Hematopoietic multipotent progenitor cell treated with erythropoietin and hydrocortisone succinate and interleukin-3 and kit ligand, for 15 days (in vitro differentiated cells): ENCODE measurements at regions not wholly inside any gene's neighbourhood (a gene's known extent, or its start where the extent isn't known, plus 50 kb on each side); places are given as distances from the start of the nearest gene placed in this dataset.

Experiments
- DNase-seq: peaks from one replicate; pipeline ENCODE4 v3.0.0-alpha.2; 2015; ENCODE audit warnings: low spot score

DNA sequence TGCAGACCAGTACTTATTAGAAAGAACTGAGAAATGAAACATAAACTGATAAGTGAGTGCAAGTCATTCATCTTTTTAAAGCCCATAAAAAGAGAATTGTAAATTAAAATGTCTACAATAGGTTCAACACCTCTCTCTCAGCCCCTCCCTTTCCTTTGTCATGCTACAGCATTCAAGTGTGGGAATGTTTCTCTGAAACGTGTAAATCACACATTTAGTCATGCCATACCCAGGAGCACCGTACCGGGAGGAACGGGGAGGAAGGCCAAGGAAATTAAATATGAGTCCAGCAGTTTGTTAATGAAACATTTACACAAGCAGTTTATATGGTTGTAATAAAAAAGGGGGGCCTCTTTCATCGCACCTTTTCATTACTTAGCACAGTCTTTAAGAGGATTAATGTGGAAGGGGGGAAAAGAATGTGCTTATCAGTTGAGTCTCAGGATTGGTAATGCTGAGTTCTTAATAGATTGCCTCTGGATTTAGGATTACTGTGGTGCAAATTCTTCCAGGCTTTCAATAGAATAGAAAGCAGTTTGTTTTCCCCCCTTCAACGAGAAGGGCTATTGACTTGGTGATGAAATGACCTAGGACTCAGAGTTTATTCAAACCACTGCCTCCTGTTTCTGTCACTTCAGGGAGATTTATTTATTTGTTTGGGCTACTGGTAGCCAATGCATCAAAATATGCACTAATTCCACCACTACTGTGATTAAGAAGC, 176.0 kb upstream of the ZNF608 start:
- no peak for DNase-seq

DNA sequence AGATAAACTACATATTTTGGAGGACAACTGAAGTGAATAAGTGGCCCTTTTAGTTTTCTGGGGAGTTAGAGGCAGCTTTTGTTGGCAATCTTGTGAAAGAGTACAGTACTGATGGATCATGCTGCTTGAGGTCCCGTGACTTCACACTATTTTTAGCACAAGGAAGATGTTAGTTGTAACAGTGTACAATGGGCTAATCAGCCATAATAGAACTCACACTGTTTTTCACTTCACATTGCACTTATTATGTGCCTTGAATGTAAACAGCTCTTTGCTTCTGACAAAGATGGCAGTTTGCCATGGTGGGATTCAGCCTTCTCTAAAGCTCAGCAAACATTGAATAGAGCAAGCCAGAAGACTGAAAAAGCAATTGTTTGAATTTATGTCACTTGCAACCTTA, 176.7 kb upstream of the ZNF608 start:
- DNase-seq = no peak

GRCh38 chr5:124924729-124925128, 178.3 kb upstream of the ZNF608 start:
- no peak for DNase-seq

DNA sequence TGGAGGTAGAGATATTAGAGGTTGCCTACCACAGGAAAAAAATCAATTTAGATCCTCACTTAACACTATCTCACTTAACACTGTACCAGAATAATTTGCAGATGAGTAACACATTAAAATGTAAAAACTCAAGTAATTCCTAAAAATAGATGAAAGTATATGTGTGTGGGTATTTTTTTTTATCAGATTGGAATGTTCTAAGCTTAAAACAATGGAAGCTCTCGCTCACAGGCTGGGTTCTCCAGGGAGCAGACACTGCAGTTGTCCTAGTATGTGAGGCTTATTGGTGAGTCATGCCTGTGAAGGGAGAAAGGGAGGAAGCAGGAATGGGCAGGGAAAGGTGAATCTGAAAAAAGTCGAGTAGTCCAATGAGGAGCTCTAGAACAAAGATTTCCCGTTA, 181.3 kb upstream of the ZNF608 start:
- DNase-seq = no peak

DNA sequence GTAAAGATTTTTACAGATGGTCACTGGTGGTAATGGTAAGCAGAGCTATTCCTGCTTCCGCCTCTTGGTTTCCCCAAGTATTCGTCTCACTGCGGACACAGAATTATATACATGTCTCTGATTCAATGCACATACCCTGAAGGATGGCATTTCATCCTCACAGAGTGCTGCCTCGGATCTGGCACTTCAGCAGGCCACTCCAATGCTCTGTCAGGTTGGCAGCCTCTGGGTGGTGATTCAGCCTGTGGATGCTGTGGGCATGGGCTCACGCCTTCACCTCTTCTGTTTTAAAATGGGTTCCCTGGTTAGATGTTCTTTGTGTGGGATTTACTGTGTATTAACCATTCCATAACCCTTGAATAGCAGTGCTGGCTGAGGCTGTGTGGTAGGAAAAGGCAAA, 182.6 kb upstream of the ZNF608 start:
- DNase-seq = no peak

DNA sequence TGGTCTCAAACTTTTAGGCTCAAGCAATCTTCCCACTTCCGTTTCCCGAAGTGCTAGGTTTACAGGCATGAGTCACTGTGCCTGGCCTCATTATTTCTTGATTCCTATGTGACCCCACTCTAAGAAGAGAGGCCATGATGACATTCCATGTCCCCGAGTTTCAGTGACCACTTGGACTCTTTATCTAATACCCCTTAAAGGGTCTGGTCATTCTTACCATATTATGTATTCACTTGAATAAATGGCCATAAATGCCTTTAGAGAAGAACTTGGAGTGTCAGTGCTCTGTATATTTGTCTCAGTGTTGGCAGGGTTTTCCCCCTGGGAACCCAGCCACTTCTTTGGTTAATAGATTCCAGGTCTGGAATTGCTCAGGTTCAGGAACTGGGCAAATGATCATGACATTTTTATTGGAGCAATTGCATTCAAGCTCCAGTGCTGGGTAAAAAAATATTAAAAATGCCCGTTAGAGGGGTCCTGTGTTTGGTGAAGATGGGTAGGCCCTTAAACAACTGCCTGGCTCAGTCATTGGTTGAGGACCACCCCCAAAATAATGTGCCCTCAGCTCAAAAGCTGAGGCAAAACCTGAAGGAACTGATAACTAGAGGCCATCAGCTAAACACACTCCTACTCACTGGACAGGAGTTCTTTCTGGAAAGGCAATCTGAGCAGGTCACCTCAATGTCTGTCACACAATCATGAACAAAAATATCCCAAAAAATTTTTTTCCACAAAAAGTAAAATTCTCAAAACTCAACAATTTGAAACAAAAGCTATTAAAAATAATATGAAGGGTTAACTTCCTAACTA, 186.6 kb upstream of the ZNF608 start:
- no peak for DNase-seq

GRCh38 chr5:124935065-124935464, 188.6 kb upstream of the ZNF608 start:
- no peak for DNase-seq

- DNase-seq = no peak
Measured at GRCh38 chr5:124936626-124936933, 190.1 kb upstream of the ZNF608 start.

DNA sequence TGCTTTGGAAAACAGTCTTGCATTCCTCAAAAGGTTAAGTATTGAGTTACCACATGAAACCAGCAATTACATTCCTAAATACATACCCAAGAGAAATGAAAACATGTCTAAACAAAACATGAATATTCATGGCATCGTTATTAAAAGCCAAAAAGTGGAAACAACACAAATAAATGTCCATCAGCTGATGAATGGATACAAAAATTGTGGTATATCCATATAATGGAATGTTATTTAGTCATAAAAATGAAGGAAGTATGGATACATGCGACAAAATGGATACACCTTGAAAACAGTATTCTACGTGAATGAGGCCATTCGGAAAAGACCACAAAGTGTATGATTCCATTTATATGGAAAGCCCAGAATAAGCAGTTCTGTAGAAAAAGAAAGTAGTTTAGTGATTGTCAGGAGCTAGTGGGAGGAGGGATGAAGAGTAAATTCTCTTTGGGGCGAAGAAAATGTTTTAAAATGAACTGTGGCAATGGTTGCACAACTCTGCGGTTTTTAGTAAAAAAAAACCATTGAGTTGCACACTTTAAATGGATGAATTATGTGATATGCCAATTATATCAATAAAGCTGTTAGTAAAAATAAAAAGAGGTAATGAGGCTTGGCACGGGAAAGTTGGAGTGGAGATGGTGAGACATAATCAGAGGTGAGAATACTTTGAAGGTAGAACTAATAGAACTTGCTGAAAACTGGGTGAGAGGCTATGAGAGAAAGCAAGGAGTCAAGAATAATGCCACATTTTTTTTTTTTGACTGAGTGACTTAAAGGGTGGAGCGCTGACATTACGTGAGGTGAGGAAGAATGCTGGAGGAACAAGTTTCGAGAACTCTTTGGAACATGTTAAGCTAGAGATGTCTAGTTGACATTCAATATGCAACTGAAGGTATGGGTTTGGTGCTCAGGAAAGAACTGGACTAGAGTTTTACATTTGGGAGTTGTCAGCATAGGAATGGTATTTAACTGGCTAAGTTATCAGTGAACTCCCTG, 194.9 kb upstream of the ZNF608 start:
- no peak for DNase-seq

DNA sequence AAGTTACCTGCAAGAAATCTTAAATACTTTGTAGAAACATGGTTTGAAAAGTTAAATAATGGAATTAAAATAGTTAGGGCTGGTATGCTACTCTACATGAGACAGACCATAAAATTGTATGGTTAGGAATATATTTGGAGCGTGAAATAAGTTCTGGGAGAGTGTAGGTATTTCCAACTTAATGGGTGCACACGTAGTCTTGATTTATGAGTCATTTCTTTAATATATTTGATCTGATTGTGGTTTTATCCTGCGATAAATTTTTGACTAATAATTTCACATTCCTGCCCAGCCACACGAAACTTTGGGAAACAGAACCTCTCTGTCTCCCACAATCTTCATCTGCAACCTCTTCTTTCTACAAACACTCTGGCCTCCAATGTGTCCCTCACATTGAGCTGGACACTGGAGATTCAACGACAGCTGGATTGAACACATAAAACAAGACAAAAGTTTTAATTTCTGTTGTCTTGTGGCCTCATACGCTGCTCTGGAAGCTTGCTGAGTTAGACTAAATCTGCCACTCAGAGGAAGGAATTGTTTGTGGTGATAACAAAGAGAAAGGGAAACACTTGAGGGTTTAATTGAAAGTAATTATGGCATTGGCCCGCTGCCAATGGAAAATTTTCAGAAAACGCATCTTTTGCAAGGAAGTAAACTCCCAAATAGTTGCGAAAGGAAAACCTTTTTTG, 201.8 kb upstream of the ZNF608 start:
- no peak for DNase-seq

DNA sequence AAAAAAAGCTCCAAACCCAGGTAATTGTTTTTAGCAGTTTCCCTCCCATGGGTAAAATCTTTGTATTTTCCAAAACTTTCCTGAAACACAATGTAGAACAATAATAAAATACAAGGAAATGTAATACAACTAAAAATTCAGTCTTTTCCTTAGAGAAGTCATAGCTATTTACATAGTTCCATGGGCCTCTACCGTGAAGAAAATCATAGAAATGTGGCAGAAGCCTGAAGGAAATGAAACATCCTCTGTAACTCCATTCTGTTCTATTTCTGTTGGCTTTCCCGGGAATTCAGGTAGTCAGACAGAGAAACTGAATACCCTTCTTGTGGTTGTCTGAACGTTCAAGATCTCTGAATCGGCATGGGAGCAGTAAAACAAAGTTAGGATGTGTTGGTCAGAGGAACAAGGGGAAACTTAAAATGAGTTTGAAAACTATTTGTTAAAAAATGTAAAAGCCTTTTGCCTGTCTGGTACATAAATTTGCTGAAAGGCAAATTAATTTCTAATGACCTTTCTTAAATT, 202.4 kb upstream of the ZNF608 start:
- no peak for DNase-seq

DNA sequence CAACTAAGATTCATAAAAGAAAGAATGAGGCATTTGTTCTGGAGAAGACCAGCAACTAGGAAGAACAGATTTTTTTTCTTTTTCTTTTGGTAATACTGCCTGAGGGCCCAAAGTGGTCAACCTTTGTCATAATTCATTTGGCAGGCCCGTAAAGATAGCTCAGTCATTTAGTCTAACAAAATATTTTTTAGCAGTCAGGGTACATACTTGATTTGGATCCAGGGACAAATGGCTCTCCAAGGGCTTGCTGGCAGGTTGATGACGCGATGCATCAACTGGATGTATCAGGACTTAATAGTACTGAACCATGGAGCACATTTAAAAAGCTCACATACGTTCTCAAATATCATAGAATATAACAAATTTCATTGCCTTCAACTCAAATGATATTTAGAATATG, 203.4 kb upstream of the ZNF608 start:
- no peak for DNase-seq

DNA sequence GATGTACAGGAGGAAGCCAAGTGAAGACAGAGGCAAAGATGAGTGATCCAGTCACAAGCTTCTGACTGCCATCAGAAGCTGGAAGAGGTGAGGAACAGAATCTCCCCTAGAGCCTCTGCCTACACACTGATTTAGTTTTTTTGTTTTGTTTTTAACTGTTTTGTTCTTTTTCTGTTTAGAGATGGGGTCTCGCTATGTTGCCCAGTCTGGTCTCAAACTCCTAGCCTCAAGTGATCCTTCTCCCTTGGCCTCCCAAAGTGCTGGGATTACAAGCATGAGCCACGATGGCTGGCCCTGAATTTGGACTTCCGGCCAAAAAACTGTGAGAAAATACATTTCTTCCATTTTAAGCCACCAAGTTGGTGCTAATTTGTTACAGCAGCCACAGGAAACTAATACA, 204.7 kb upstream of the ZNF608 start:
- no peak for DNase-seq

DNA sequence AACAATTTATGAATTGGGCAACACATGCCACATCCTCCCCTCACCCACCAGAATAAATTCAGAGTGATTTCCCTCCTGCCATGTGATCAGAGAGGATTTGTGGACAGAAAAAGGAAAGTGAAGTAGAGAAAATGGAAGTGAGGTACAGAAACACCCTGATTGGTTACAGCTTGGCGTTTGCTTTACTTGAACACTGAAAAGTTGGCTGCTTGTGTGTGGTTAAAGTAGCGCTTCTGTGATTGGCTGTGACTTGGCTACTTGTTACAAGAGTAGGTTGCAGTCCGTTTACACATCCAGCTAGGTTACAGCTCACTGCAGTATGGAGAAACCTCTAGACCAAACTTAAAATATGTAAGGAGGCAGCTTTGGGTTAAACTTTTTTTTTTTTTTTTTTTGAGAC, 205.2 kb upstream of the ZNF608 start:
- no peak for DNase-seq

- DNase-seq = no peak
Measured at GRCh38 chr5:124952079-124952478, 205.6 kb upstream of the ZNF608 start.

- DNase-seq = no peak
Measured at GRCh38 chr5:124952566-124952965, 206.1 kb upstream of the ZNF608 start.

- DNase-seq = no peak
Measured at GRCh38 chr5:124954784-124955183, 208.3 kb upstream of the ZNF608 start.

DNA sequence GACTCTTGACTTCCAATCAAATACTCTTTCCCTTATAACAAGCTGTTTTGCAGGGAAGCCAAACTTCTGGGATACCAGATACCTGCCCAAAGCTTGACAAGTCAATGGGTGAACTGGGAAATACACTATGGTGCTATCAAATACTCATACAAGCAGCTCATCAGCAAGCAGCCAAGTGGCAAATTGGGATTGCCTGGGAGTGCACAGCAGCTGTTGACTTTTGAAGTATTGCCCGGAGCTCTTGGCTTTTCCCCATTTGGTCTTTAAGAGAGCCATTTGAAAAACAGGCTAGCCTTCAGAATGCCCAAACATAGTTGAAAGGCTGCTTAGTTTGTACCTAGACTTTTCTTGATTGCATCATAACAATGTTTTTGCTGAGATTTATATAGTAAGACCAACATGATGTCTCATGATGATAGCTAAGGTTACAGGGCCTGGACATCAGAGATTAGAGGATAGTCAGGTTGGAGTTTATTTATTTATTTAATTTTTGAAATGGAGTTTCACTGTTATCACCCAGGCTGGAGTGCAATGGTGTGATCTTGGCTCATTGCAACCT, 210.1 kb upstream of the ZNF608 start:
- no peak for DNase-seq

GRCh38 chr5:124957063-124957462, 210.6 kb upstream of the ZNF608 start:
- no peak for DNase-seq

DNA sequence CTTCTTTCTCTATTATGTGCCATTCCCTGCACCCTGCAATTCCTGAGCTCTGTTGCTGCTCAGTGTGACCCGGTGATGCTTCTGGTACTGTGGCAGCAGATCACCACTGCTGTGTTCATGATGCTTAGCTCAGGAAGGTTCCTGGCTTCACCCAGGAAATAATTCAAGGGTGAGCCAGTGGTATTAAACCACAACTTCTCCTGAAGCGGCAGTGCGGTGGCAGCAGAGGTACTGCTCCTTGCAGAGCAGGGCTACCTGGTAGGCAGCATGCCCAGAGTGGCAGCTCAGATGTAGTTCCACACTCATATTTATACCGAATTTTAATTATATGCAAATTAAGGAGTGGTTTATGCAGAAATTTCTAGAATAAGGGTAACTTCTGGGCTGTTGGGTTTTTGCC, 213.8 kb upstream of the ZNF608 start:
- DNase-seq = no peak

DNA sequence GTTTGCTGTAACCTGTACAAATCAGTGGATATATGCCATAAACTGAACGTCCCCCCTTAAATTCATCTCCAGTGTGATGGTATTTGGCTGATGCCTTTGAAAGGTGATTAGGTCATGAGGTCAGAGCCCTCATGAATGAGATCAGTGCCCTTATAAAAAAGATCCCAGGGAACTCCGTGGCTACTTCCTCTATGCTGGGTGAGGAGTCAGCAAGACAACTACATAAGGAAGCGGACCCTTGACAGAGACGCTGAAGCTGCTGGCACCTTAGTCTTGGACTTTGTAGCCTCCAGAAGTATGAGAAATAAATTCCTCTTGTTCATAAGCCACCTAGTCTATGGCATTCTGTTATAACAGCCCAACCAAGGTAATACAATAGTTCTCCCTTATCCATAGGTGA, 215.1 kb upstream of the ZNF608 start:
- DNase-seq = no peak

GRCh38 chr5:124962111-124962510, 215.7 kb upstream of the ZNF608 start:
- no peak for DNase-seq
